Hepatocyte (in vitro differentiated cells): ENCODE measurements at regions not wholly inside any gene's neighbourhood (a gene's known extent, or its start where the extent isn't known, plus 50 kb on each side); places are given as distances from the start of the nearest gene placed in this dataset.

Experiments
- DNase-seq: peaks from one replicate; pipeline ENCODE4 v3.0.0-alpha.2; 2016; ENCODE audit warnings: low spot score
- H2AFZ ChIP-seq: fragments of 200-600 bp; sonication (generic); 2 replicates; pipeline ENCODE4 v1.6.0; 2016; ENCODE audit warnings: antibody characterized with exemption, mild to moderate bottlenecking
- H3K27ac ChIP-seq: fragments of 200-600 bp; sonication (generic); 2 replicates; pipeline ENCODE4 v1.5.1; 2016; ENCODE audit warnings: mild to moderate bottlenecking
- H3K27me3 ChIP-seq: fragments of 200-600 bp; sonication (generic); 2 replicates; pipeline ENCODE4 v1.6.1; 2016
- H3K36me3 ChIP-seq: fragments of 200-600 bp; sonication (generic); replicated peaks from 2 replicates; pipeline ENCODE4 v1.5.1; 2016; ENCODE audit warnings: low read depth; ENCODE audit not compliant: insufficient read depth
- H3K4me1 ChIP-seq: fragments of 200-600 bp; sonication (generic); 2 replicates; pipeline ENCODE4 v1.5.1; 2016; ENCODE audit warnings: mild to moderate bottlenecking, moderate library complexity; ENCODE audit not compliant: insufficient read depth
- H3K4me2 ChIP-seq: fragments of 200-600 bp; sonication (generic); 2 replicates; pipeline ENCODE4 v1.6.0; 2016
- H3K4me3 ChIP-seq: fragments of 200-600 bp; sonication (generic); 2 replicates; pipeline ENCODE4 v1.5.1; 2016; ENCODE audit warnings: mild to moderate bottlenecking
- H3K79me2 ChIP-seq: fragments of 200-600 bp; sonication (generic); 2 replicates; pipeline ENCODE4 v1.6.0; 2017; ENCODE audit warnings: mild to moderate bottlenecking
- H3K9me2 ChIP-seq: fragments of 200-600 bp; sonication (generic); replicated peaks from 2 replicates; pipeline ENCODE4 v1.6.0; 2017; ENCODE audit warnings: mild to moderate bottlenecking; ENCODE audit not compliant: insufficient read depth
- H3K9me3 ChIP-seq: fragments of 200-600 bp; sonication (generic); 2 replicates; pipeline ENCODE4 v1.5.1; 2016; ENCODE audit warnings: low read depth, mild to moderate bottlenecking
- H4K20me1 ChIP-seq: fragments of 200-600 bp; sonication (generic); 2 replicates; pipeline ENCODE4 v1.6.0; 2016; ENCODE audit warnings: mild to moderate bottlenecking; ENCODE audit not compliant: insufficient read depth, poor library complexity, severe bottlenecking
- CTCF ChIP-seq: fragments of 200-600 bp; sonication (generic); IDR thresholded peaks from 2 replicates; pipeline ENCODE4 v1.5.1; 2016; ENCODE audit warnings: antibody characterized with exemption, mild to moderate bottlenecking; ENCODE audit not compliant: poor library complexity
- EZH2 ChIP-seq: fragments of 200-600 bp; sonication (generic); IDR thresholded peaks from 2 replicates; pipeline ENCODE4 v1.6.1; 2016; ENCODE audit warnings: antibody characterized with exemption, mild to moderate bottlenecking, borderline replicate concordance
- EZH2phosphoT487 ChIP-seq: fragments of 200-600 bp; sonication (generic); IDR thresholded peaks from one replicate; pipeline ENCODE4 v1.6.1; 2018; ENCODE audit warnings: antibody characterized with exemption, mild to moderate bottlenecking, low read depth, moderate library complexity; ENCODE audit not compliant: unreplicated experiment, severe bottlenecking
- WGBS: methylation state at CpG from one replicate; pipeline ENCODE4 v1.1.6; 2016; ENCODE audit warnings: low lambda C conversion rate; ENCODE audit errors: missing lambda C conversion rate; 5-methylcytosine and 5-hydroxymethylcytosine counted together

- no peak for DNase-seq
- TF ChIP-seq EZH2 (no peak), EZH2phosphoT487 (no peak), CTCF (no peak)
- Histone ChIP-seq H2AFZ (no peak overlapping the region), H3K4me2 (no peak overlapping the region), H3K27ac (no peak overlapping the region), H3K9me2 (no peaks in the 10 kb centered on the region), H3K9me3 (no peaks in the 10 kb centered on the region), H4K20me1 (no peaks in the 10 kb centered on the region), H3K27me3 (no peaks in the 10 kb centered on the region), H3K79me2 (no peaks in the 10 kb centered on the region), H3K36me3 (no peaks in the 10 kb centered on the region), H3K4me3 (no peak overlapping the region), H3K4me1 (no peaks in the 10 kb centered on the region)
- WGBS, result 25% methylated on average over 1 of the region's 1 CpG
Measured at GRCh38 chr1:50305808-50306207, 117.4 kb downstream of the DMRTA2 start.

- 54% methylated on average over 4 of the region's 4 CpGs for WGBS
- Histone ChIP-seq H3K27ac (no peak overlapping the region), H3K9me3 (no peaks in the 10 kb centered on the region), H3K79me2 (no peaks in the 10 kb centered on the region), H3K4me1 (no peaks in the 10 kb centered on the region), H2AFZ (no peak overlapping the region), H3K4me2 (no peak overlapping the region), H4K20me1 (no peaks in the 10 kb centered on the region), H3K27me3 (no peaks in the 10 kb centered on the region), H3K36me3 (no peaks in the 10 kb centered on the region), H3K9me2 (no peaks in the 10 kb centered on the region), H3K4me3 (no peak overlapping the region)
- DNase-seq, result no peak
- no peak for TF ChIP-seq CTCF
- no peak for TF ChIP-seq EZH2
- no peak for TF ChIP-seq EZH2phosphoT487
Measured at GRCh38 chr1:50300297-50300696, 122.9 kb downstream of the DMRTA2 start.

GRCh38 chr1:50295566-50295965 lies 127.7 kb downstream of the DMRTA2 start:
- WGBS, result 80% methylated on average over 5 of the region's 5 CpGs
- Histone ChIP-seq H3K9me3 (no peaks in the 10 kb centered on the region), H3K36me3 (no peaks in the 10 kb centered on the region), H3K27ac (no peak overlapping the region), H2AFZ (no peak overlapping the region), H3K27me3 (no peaks in the 10 kb centered on the region), H3K4me3 (no peak overlapping the region), H4K20me1 (no peaks in the 10 kb centered on the region), H3K4me2 (no peak overlapping the region), H3K79me2 (no peaks in the 10 kb centered on the region), H3K4me1 (no peaks in the 10 kb centered on the region), H3K9me2 (no peaks in the 10 kb centered on the region)
- TF ChIP-seq EZH2phosphoT487 (no peak), CTCF (no peak), EZH2 (no peak)
- DNase-seq, result no peak

- H4K20me1 ChIP-seq, result no peaks in the 10 kb centered on the region
- no peaks in the 10 kb centered on the region for H3K79me2 ChIP-seq
- H3K4me2 ChIP-seq, result no peak overlapping the region
- 67% methylated on average over 9 of the region's 9 CpGs for WGBS
- H3K4me3 ChIP-seq, result no peak overlapping the region
- H3K36me3 ChIP-seq, result no peaks in the 10 kb centered on the region
- H3K27ac ChIP-seq, result no peak overlapping the region
- H3K4me1 ChIP-seq, result no peaks in the 10 kb centered on the region
- no peaks in the 10 kb centered on the region for H3K9me3 ChIP-seq
- H3K27me3 ChIP-seq, result no peaks in the 10 kb centered on the region
- TF ChIP-seq CTCF (no peak), EZH2phosphoT487 (no peak), EZH2 (no peak)
- no peak for DNase-seq
- no peaks in the 10 kb centered on the region for H3K9me2 ChIP-seq
- no peak overlapping the region for H2AFZ ChIP-seq
Measured at GRCh38 chr1:50292276-50292675, 131.0 kb downstream of the DMRTA2 start.
